Dendritic cell treated with granulocyte-macrophage colony-stimulating factor and Interleukin-4, amounts not matched to agents 40 ng/mL and 50 ng/mL, for 4 days (primary cell): ENCODE measurements at regions not wholly inside any gene's neighbourhood (a gene's known extent, or its start where the extent isn't known, plus 50 kb on each side); places are given as distances from the start of the nearest gene placed in this dataset.
"Not testable (repeated sequence)": the region's sequence is repeated elsewhere in the genome, so short reads cannot be mapped to it uniquely, and the experiment has no call there.

Experiments used
- H3K27ac Mint-ChIP-seq: one replicate; pipeline ENCODE4 v1.8.0; 2022; ENCODE audit warnings: mild to moderate bottlenecking, mixed read lengths
- H3K27me3 Mint-ChIP-seq: one replicate; pipeline ENCODE4 v1.8.0; 2022; ENCODE audit warnings: mild to moderate bottlenecking, mixed read lengths
- H3K36me3 Mint-ChIP-seq: one replicate; pipeline ENCODE4 v1.8.0; 2022; ENCODE audit warnings: low read depth, mixed read lengths
- H3K4me1 Mint-ChIP-seq: one replicate; pipeline ENCODE4 v1.8.0; 2022; ENCODE audit warnings: low read depth, mixed read lengths
- H3K4me3 Mint-ChIP-seq: one replicate; pipeline ENCODE4 v1.8.0; 2022; ENCODE audit warnings: mild to moderate bottlenecking, moderate library complexity, mixed read lengths
- H3K9me3 Mint-ChIP-seq: one replicate; pipeline ENCODE4 v1.8.0; 2022; ENCODE audit warnings: mixed read lengths
- intact Hi-C: fragments of 100-400 bp; cut with micrococcal nuclease; formaldehyde crosslinking; loops from one replicate; pipeline ENCODE4 v1.15.0; 2022

DNA sequence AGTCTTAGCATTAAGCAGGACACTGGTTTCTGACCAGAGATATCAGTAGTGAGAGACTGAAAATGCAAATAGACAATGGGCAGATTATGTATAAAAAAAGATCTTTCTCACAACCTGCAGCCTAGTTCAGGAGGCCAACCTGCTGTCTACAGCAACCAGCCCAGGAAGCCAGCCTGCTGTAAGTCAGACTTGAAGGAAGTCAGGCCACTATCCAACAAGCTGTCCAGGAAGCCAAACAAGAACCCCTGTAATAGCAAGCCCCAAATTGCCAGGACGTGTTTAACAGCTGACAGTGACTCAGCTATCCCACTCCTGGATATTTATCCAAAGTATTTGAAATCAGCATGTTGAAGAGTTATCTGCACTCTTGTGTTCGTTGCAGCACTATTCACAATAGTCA lies 121.8 kb upstream of the SPIN1 start:
- no peak overlapping the region for H3K4me3 Mint-ChIP-seq
- peaks cover 8% of the 10 kb centered on the region for H3K9me3 Mint-ChIP-seq
- H3K36me3 Mint-ChIP-seq, result no peaks in the 10 kb centered on the region
- H3K27me3 Mint-ChIP-seq, result no peaks in the 10 kb centered on the region
- H3K4me1 Mint-ChIP-seq, result peaks cover 16% of the 10 kb centered on the region
- intact Hi-C loops, result no loop called here
- peak overlapping the region; percentile 25 for H3K27ac Mint-ChIP-seq

DNA sequence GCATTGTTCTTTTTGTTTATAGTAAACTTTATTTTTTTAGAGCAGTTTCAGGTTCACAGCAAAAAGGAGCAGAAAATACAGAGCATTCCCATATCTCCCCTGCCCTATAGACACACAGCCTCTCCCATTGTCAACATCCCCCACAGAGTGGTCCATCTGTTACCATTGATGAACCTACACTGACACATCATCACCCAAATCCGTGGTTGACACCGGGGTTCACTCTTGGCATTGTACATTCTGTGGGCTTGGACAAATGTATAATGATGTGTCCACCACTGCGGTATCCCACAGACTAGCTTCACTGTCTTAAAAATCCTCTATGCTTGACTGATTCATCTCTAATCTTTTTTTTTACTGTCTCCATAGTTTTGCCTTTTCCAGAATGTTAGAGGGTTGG lies 120.7 kb upstream of the SPATA31C2 start:
- peaks cover 26% of the 10 kb centered on the region for H3K4me1 Mint-ChIP-seq
- no peak overlapping the region for H3K4me3 Mint-ChIP-seq
- no peaks in the 10 kb centered on the region for H3K36me3 Mint-ChIP-seq
- intact Hi-C loops, result no loop called here
- H3K9me3 Mint-ChIP-seq, result peaks cover 3% of the 10 kb centered on the region
- H3K27ac Mint-ChIP-seq, result no peak overlapping the region
- H3K27me3 Mint-ChIP-seq, result peaks cover 19% of the 10 kb centered on the region

DNA sequence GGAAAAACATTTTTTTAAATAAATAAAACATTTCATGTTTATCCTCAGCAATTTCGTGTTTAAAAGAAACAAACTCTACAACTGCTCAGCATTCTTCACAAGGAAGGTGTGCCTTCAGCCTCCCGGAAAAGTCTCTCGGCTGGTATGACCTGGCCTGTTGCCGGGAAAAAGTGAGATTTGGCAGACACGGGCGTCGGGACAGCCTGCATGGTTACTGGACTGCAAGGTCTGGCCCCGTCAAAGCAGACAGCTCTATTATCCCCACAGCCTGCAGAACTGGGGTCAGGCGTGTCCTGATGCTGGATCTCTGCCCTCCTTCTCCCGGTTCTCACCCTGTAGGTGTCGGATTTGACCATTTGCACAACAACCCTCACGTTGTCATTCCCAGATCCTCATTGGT lies 120.3 kb upstream of the SPATA31C2 start:
- intact Hi-C loops, result no loop called here

DNA sequence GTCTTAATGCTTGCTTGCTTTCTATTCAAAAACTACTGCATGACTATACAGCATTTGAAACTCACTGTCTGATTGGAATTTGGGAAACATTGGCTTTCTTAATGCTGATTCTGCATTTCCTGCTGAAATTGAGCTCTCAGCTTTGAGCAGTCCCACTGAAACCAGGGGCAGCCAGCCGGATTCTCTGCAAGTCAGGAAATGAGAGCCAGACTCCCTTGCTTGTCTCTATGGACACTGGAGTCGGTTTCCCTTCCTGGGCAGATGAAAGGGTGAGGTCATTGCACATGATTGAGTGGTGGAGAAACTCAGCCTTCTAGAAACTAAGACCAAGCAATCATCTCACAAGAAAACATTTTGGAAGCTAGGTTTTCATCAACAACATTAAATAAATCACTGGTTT lies 119.7 kb upstream of the SPATA31C2 start:
- H3K4me3 Mint-ChIP-seq, result no peak overlapping the region
- H3K27me3 Mint-ChIP-seq, result peaks cover 19% of the 10 kb centered on the region
- H3K27ac Mint-ChIP-seq, result no peak overlapping the region
- H3K4me1 Mint-ChIP-seq, result peaks cover 24% of the 10 kb centered on the region
- H3K9me3 Mint-ChIP-seq, result peaks cover 11% of the 10 kb centered on the region
- no peaks in the 10 kb centered on the region for H3K36me3 Mint-ChIP-seq
- intact Hi-C loops, result no loop called here

More for the DNA sequence above, 120.3 kb upstream of the SPATA31C2 start:
- Mint-ChIP-seq H3K9me3 (peaks cover 7% of the 10 kb centered on the region), H3K4me1 (peaks cover 26% of the 10 kb centered on the region), H3K27me3 (peaks cover 19% of the 10 kb centered on the region), H3K27ac (no peak overlapping the region), H3K4me3 (no peak overlapping the region), H3K36me3 (no peaks in the 10 kb centered on the region)

DNA sequence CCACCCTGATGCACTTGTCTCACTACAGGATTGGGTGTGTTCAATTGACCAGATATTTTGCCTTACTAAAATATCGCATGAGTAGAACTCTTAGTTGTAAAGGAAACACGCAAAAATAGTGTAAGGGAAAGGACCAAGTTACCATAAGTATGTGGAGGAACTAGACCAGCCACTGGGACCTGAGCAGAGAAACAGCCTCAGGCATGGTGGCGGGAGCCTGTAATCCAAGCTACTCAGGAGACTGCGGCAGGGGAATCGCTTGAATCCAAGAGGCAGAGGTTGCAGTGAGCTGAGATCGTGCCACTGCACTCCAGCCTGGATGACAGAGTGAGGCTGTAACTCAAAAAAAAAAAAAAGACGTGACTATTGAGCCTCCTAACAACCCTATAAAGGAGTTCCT lies 117.9 kb upstream of the SPATA31C2 start:
- intact Hi-C loops, result no loop called here
- Mint-ChIP-seq H3K9me3 (peaks cover 29% of the 10 kb centered on the region), H3K36me3 (no peaks in the 10 kb centered on the region), H3K27ac (no peak overlapping the region), H3K4me3 (no peak overlapping the region), H3K4me1 (peaks cover 17% of the 10 kb centered on the region), H3K27me3 (peaks cover 19% of the 10 kb centered on the region)

DNA sequence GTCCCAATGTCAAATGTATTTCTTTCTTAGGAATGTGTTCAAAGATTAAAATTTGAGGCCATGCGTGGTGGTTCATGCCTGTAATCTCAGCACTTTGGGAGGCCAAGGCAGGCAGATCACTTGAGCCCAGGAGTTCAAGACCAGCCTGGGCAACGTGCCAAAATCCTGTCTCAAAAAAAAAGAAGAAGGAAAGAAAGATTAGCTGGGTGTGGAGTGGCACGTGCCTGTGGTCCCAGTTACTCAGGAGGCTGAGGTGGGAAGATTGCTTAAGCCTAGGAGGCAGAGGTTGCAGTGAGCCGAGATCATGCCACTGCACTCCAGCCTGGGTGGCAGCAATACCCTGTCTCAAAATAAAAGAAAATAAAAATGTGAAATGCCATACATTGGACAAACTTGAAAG lies 117.5 kb upstream of the SPATA31C2 start:
- H3K27ac Mint-ChIP-seq, H3K36me3 Mint-ChIP-seq, intact Hi-C loops, H3K4me3 Mint-ChIP-seq: not testable (repeated sequence)
- H3K27me3 Mint-ChIP-seq, result peaks cover 19% of the 10 kb centered on the region
- peaks cover 33% of the 10 kb centered on the region for H3K9me3 Mint-ChIP-seq
- peaks cover 17% of the 10 kb centered on the region for H3K4me1 Mint-ChIP-seq

DNA sequence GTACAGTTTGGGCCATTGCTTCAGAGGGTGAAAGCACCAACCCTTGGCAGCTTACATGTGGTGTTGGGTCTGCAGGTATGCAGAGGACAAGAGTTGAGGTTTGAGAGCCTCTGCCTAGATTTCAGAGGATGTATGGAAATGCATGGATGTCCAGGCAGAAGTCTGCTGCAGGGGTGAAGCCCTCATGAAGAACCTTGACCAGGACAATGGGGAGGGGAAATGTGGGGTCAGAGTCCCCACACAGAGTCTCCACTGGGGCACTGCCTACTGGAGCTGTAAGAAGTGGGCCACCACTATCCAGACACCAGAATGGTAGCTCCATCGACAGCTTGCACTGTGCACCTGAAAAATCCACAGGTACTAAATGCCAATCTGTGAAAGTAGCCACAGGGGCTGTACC lies 113.6 kb upstream of the SPATA31C2 start:
- intact Hi-C loops, result no loop called here
- peaks cover 10% of the 10 kb centered on the region for H3K4me1 Mint-ChIP-seq
- H3K27ac Mint-ChIP-seq, result no peak overlapping the region
- peaks cover 37% of the 10 kb centered on the region for H3K9me3 Mint-ChIP-seq
- H3K27me3 Mint-ChIP-seq, result peaks cover 17% of the 10 kb centered on the region
- no peaks in the 10 kb centered on the region for H3K36me3 Mint-ChIP-seq
- H3K4me3 Mint-ChIP-seq, result no peak overlapping the region

DNA sequence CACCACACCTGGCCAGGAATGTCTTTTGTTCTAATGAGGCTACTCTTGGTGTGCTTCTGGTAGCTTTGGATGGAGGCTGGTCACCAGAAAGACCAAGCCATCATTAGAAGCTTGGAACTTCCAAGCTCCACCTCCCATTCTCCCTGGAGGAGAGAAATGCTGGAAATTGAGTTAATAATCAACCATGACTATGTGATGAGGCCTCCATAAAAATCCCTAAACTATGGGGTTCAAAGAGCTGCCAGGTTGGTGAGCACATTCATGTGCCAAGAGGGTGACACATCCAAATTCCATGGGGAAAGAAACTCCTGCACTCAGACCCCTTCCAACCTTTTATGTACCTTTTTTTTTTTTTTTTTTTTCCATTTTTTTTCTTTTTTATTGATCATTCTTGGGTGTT lies 105.5 kb upstream of the SPATA31C2 start:
- Mint-ChIP-seq H3K27me3 (peaks cover 12% of the 10 kb centered on the region), H3K36me3 (no peaks in the 10 kb centered on the region), H3K9me3 (no peaks in the 10 kb centered on the region), H3K4me1 (no peaks in the 10 kb centered on the region), H3K27ac (no peak overlapping the region), H3K4me3 (no peak overlapping the region)
- intact Hi-C loops, result no loop called here

DNA sequence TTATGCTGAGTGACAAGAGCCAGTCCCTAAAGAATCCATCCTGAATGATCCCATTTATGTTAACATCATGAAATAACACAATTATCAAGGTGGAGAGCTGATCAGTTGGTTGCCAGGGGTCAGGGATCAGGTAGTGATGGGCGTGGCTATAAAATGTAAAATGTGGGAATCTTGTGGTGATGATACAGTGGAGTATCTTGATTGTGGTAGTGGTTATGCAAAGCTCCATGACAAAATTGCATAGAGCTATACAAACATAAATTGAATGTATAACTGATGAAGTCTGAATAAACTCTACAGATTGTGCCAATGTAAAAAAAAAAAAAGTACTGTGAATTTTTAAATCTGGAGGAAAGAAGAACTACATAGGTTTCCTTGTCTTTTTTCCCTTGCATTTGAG lies 104.6 kb upstream of the SPATA31C2 start:
- intact Hi-C loops, result no loop called here
- Mint-ChIP-seq H3K4me1 (no peaks in the 10 kb centered on the region), H3K4me3 (no peak overlapping the region), H3K36me3 (no peaks in the 10 kb centered on the region), H3K9me3 (no peaks in the 10 kb centered on the region), H3K27me3 (peaks cover 6% of the 10 kb centered on the region), H3K27ac (no peak overlapping the region)

DNA sequence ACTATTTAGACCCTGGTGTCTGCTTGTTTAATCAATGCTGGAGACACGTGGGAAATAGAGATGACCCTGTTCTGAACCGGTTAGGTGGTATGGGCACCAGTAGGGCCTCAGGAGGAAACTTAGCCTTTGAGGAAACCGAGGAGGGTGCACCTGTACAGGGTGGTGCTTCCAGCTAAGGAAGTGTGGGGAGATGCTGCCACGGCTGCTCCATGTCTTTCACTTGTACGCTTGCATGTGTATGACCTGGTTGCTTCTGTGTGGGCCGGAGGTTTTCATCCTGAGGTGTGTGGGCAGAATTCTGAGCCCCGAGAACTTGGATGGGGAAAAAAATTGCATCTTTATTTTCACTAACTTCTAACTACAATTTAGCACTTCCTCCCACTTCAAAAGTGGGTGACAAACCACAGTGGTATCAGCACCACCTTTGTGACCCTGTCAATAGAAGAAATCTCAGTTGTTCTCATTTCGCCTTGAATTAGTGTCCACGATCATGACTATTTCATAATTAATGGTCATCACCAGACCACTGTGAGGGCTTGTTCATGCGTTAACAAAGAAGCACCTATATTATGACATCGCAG lies 99.8 kb upstream of the SPATA31C2 start:
- intact Hi-C loops, result no loop called here
- no peak overlapping the region for H3K27ac Mint-ChIP-seq
- H3K9me3 Mint-ChIP-seq, result no peaks in the 10 kb centered on the region
- H3K4me3 Mint-ChIP-seq, result no peak overlapping the region
- H3K4me1 Mint-ChIP-seq, result no peaks in the 10 kb centered on the region
- H3K36me3 Mint-ChIP-seq, result no peaks in the 10 kb centered on the region
- H3K27me3 Mint-ChIP-seq, result peaks cover 4% of the 10 kb centered on the region

DNA sequence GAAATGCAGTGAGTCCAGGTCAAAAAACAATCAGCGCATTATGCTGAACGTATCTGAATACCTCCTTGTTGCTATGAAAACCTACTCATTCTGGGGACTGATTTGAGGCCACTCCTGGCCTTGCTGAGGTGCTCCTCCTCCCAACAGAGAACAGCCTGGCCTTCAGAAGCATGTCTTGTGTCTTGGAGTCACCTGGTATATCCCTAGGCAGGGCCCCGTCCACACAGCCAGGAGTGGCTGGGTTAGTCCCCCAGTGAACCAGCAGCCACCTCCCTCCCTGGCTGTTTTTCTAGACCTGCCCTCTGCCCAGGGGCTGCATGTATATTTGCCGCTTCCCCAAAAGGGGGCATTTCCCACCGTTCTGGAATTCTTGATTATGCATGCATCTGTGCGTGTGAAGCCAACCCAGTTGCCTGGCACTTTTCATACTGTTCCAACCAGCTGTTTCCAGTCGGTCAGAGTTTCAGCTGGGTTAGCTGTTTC lies 99.2 kb upstream of the SPATA31C2 start:
- Mint-ChIP-seq H3K36me3 (no peaks in the 10 kb centered on the region), H3K27ac (no peak overlapping the region), H3K4me1 (no peaks in the 10 kb centered on the region), H3K27me3 (peaks cover 4% of the 10 kb centered on the region), H3K9me3 (peaks cover 3% of the 10 kb centered on the region), H3K4me3 (no peak overlapping the region)
- intact Hi-C loops, result no loop called here

DNA sequence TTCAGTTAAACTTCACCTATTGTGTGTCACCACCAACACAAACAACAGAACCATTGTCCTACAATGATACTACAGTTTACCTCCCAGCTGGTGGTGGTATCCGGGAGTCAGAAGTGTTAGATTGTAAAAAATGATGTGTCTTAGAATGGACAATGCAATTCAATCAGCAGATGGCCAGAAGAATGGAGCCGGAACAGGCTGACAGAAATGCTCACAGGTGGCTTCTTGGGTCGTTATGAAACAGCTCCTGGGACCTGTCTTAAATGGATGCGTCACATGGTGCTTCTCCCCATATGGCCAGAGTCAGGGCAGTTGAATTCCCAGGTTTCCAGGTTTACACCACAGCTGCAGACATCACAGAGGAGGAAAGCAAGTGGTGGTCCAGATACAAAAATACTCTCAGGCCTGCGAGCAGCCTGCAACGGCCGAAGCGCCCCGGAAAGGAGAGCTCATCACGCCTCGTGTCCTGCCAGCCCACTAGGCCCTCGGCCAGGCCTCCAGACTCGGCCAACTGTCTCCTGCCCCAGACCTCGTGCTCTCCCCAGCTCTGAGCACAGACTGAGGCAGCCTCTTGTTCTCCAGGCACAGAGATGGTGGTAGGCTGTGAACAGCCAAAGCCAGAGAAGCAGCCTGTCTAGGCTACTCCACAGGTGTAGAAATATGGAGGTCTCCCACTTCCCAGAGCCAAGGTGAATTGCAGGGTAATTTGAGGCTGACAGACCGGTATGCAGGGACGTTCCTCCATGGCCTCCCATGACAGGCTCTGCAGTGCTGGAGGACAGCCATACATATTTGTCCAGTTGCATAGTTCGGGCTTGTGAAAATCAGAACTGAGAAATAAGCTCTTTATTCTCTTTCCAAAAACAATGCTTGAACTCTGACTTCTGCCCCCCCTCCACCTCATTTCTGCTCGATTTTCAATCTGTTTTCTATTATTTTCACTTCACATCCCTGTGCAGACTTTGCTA lies 98.5 kb upstream of the SPATA31C2 start:
- H3K4me1 Mint-ChIP-seq, result no peaks in the 10 kb centered on the region
- intact Hi-C loops, result no loop called here
- H3K27ac Mint-ChIP-seq, result no peak overlapping the region
- H3K4me3 Mint-ChIP-seq, result no peak overlapping the region
- H3K36me3 Mint-ChIP-seq, result no peaks in the 10 kb centered on the region
- H3K9me3 Mint-ChIP-seq, result peaks cover 10% of the 10 kb centered on the region
- peaks cover 8% of the 10 kb centered on the region for H3K27me3 Mint-ChIP-seq

DNA sequence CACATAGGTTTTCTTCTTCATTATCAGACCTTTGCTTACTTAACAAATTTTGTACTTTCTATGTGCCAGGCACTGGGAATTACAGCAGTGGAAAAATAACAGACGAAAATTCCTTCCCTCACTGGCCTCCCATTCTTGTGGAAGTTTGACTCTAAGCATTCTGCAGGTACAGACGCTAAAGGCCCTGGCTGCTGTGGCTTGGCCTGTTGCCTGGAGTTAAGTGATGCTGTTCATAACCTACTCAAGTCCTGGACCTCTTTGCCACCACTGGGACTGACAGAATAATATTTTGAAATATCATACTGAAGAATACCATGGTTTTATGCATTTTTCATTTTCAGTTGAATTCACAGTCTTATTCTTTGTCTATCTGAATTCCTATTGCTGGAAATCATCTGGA lies 97.3 kb upstream of the SPATA31C2 start:
- H3K27ac Mint-ChIP-seq, result no peak overlapping the region
- intact Hi-C loops, result no loop called here
- H3K36me3 Mint-ChIP-seq, result no peaks in the 10 kb centered on the region
- H3K27me3 Mint-ChIP-seq, result peaks cover 5% of the 10 kb centered on the region
- H3K9me3 Mint-ChIP-seq, result peaks cover 11% of the 10 kb centered on the region
- H3K4me3 Mint-ChIP-seq, result no peak overlapping the region
- no peaks in the 10 kb centered on the region for H3K4me1 Mint-ChIP-seq

DNA sequence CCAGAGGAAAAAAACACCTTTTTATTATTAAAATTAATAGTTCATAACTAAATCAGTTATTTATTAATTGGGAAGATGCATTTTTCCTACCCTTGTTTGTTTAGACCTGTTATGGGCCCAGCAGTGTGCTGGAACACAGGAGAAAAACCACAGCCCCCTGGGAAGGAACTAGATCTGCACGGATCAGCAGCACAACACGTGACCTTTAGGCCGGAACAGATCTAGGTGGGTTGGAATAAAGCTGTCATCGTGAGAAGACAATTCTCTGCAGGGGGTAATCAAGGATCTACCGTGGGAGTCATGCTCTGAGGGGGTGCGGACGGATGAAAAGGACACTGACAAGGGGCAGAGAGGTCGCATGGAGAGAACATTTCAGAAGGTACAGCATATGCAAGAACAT lies 95.8 kb upstream of the SPATA31C2 start:
- peaks cover 5% of the 10 kb centered on the region for H3K27me3 Mint-ChIP-seq
- no peak overlapping the region for H3K27ac Mint-ChIP-seq
- intact Hi-C loops, result no loop called here

More for the DNA sequence above, 95.8 kb upstream of the SPATA31C2 start:
- Mint-ChIP-seq H3K36me3 (no peaks in the 10 kb centered on the region), H3K4me1 (peaks cover 5% of the 10 kb centered on the region), H3K9me3 (peaks cover 11% of the 10 kb centered on the region), H3K4me3 (no peak overlapping the region)
